IMR-90 (cell line): ENCODE measurements at regions not wholly inside any gene's neighbourhood (a gene's known extent, or its start where the extent isn't known, plus 50 kb on each side); places are given as distances from the start of the nearest gene placed in this dataset.

Source experiments
- ATAC-seq: fragments of 200-7000 bp; cut with Tn5 transposase; 2 replicates; pipeline ENCODE4 v1.9.1; 2020; ENCODE audit warnings: low read depth, mild to moderate bottlenecking, moderate library complexity
- BruUV-seq: library from RNA; stranded (reverse); fragments of 400-500 nt; replicated peaks from 2 replicates; lab custom pipeline; 2021; lab: Mats Ljungman, UMichigan
- CTCF ChIA-PET: fragments of 300-600 bp; formaldehyde crosslinking; extraction: SDS; loops from one replicate; lab custom pipeline; 2021; ENCODE audit warnings: antibody characterized with exemption; lab: Yijun Ruan, JAX
- POLR2A ChIA-PET: fragments of 300-600 bp; sonication (Branson Sonifier 250); formaldehyde crosslinking; loops from one replicate; lab custom pipeline; 2022; ENCODE audit warnings: antibody characterized with exemption; ENCODE audit not compliant: unreplicated experiment; lab: Charles Lee
- DNase-seq: peaks from one replicate; pipeline ENCODE4 v3.0.0; 2013
- H2AFZ ChIP-seq: replicated peaks from 2 replicates; pipeline ENCODE3; 2013; ENCODE audit warnings: low read length, mild to moderate bottlenecking; ENCODE audit not compliant: poor library complexity
- H2AK5ac ChIP-seq: 2 replicates; pipeline ENCODE4 v1.6.1; 2013; ENCODE audit warnings: low read depth, low read length, inconsistent platforms
- H2AK9ac ChIP-seq: replicated peaks from 2 replicates; pipeline ENCODE3; 2013; ENCODE audit warnings: mild to moderate bottlenecking, low read depth, low read length, moderate library complexity; ENCODE audit not compliant: poor library complexity
- H2BK120ac ChIP-seq: 2 replicates; pipeline ENCODE4 v1.6.1; 2013; ENCODE audit warnings: low read depth, low read length, inconsistent platforms
- H2BK15ac ChIP-seq: 3 replicates; pipeline ENCODE4 v1.6.1; 2013; ENCODE audit warnings: low read depth, low read length, inconsistent platforms
- H2BK20ac ChIP-seq: 2 replicates; pipeline ENCODE4 v1.6.1; 2013; ENCODE audit warnings: low read depth, mild to moderate bottlenecking, inconsistent platforms, low read length, moderate library complexity
- H2BK5ac ChIP-seq: 2 replicates; pipeline ENCODE4 v1.6.1; 2013; ENCODE audit warnings: mild to moderate bottlenecking, low read depth, low read length, inconsistent platforms; ENCODE audit not compliant: poor library complexity, severe bottlenecking
- H3K14ac ChIP-seq: replicated peaks from 2 replicates; pipeline ENCODE4 v1.6.1; 2013; ENCODE audit warnings: low read depth, low read length, inconsistent platforms
- H3K18ac ChIP-seq: 2 replicates; pipeline ENCODE4 v1.6.1; 2013; ENCODE audit warnings: low read depth, low read length, control low read depth
- H3K23ac ChIP-seq: 2 replicates; pipeline ENCODE4 v1.6.1; 2013; ENCODE audit warnings: low read depth, low read length, inconsistent platforms
- H3K27ac ChIP-seq: 2 replicates; pipeline ENCODE4 v1.5.1; 2013; ENCODE audit warnings: mild to moderate bottlenecking, control low read depth, low read length; ENCODE audit not compliant: insufficient read depth
- H3K27me3 ChIP-seq: 2 replicates; pipeline ENCODE4 v1.6.1; 2013; ENCODE audit warnings: low read length; ENCODE audit not compliant: control insufficient read depth, insufficient read depth
- H3K36me3 ChIP-seq: 2 replicates; pipeline ENCODE4 v1.6.1; 2013; ENCODE audit warnings: low read length, mixed read lengths; ENCODE audit not compliant: control insufficient read depth, insufficient read depth
- H3K4ac ChIP-seq: 2 replicates; pipeline ENCODE4 v1.6.1; 2013; ENCODE audit warnings: low read depth, low read length, inconsistent platforms
- H3K4me1 ChIP-seq: 2 replicates; pipeline ENCODE4 v1.6.1; 2013; ENCODE audit warnings: low read length, mixed read lengths; ENCODE audit not compliant: control insufficient read depth, insufficient read depth
- H3K4me2 ChIP-seq: 2 replicates; pipeline ENCODE4 v1.6.1; 2013; ENCODE audit warnings: low read depth, mild to moderate bottlenecking, control low read depth, low read length, moderate library complexity
- H3K4me3 ChIP-seq: 2 replicates; pipeline ENCODE4 v1.5.1; 2013; ENCODE audit warnings: low read depth, mild to moderate bottlenecking, control low read depth, low read length, moderate library complexity; ENCODE audit not compliant: insufficient read depth
- H3K56ac ChIP-seq: 2 replicates; pipeline ENCODE4 v1.6.1; 2013; ENCODE audit warnings: low read length, inconsistent platforms; ENCODE audit not compliant: insufficient read depth; ENCODE audit errors: extremely low read depth
- H3K79me1 ChIP-seq, 2 experiments: 2 replicates each; pipeline ENCODE4 v1.6.1; 2013; ENCODE audit warnings: low read length in 2 of 2, inconsistent platforms in 1 of 2, low read depth in 1 of 2
- H3K9ac ChIP-seq: 2 replicates; pipeline ENCODE4 v1.6.1; 2013; ENCODE audit warnings: low read depth, low read length, control low read depth
- H3K9me1 ChIP-seq: 2 replicates; pipeline ENCODE4 v1.6.1; 2013; ENCODE audit warnings: low read length, inconsistent platforms; ENCODE audit not compliant: insufficient read depth
- H3K9me3 ChIP-seq: 2 replicates; pipeline ENCODE4 v1.6.1; 2013; ENCODE audit warnings: low read length; ENCODE audit not compliant: control insufficient read depth, insufficient read depth
- H4K20me1 ChIP-seq: 2 replicates; pipeline ENCODE4 v1.6.1; 2013; ENCODE audit warnings: low read length, inconsistent platforms; ENCODE audit not compliant: insufficient read depth
- H4K5ac ChIP-seq: 2 replicates; pipeline ENCODE4 v1.6.1; 2013; ENCODE audit warnings: mild to moderate bottlenecking, low read depth, low read length, control low read depth
- H4K8ac ChIP-seq, 2 experiments: 2 replicates each; pipeline ENCODE4 v1.6.1; 2013; ENCODE audit warnings: low read depth in 2 of 2, low read length in 2 of 2, control low read depth in 1 of 2, inconsistent platforms in 1 of 2
- H4K91ac ChIP-seq: 2 replicates; pipeline ENCODE4 v1.6.1; 2013; ENCODE audit warnings: low read depth, low read length, inconsistent platforms; ENCODE audit not compliant: insufficient read depth
- CEBPB ChIP-seq: IDR thresholded peaks from 2 replicates; pipeline ENCODE4 v1.6.1; 2012; ENCODE audit warnings: low read depth, low read length, improper control_type of control experiment
- CHD1 ChIP-seq: IDR thresholded peaks from 2 replicates; pipeline ENCODE4 v1.6.1; 2012; ENCODE audit warnings: low read depth, low read length, improper control_type of control experiment
- FOS ChIP-seq: fragments of 150-350 bp; IDR thresholded peaks from 2 replicates; pipeline ENCODE4 v1.6.1; 2016; ENCODE audit warnings: low read depth, low read length
- POLR2A ChIP-seq: IDR thresholded peaks from 2 replicates; pipeline ENCODE4 v1.6.1; 2012; ENCODE audit warnings: mild to moderate bottlenecking, low read depth, low read length
- RAD21 ChIP-seq: IDR thresholded peaks from 2 replicates; pipeline ENCODE4 v1.6.1; 2012; ENCODE audit warnings: low read length, improper control_type of control experiment
- RCOR1 ChIP-seq: IDR thresholded peaks from 2 replicates; pipeline ENCODE4 v1.6.1; 2012; ENCODE audit warnings: mild to moderate bottlenecking, low read length, improper control_type of control experiment; ENCODE audit not compliant: insufficient replicate concordance
- RFX5 ChIP-seq: IDR thresholded peaks from 2 replicates; pipeline ENCODE4 v1.8.0; 2012; ENCODE audit warnings: low read depth, mild to moderate bottlenecking, low read length, moderate library complexity
- SMC3 ChIP-seq: fragments of 150-350 bp; IDR thresholded peaks from 2 replicates; pipeline ENCODE4 v1.6.1; 2016; ENCODE audit warnings: low read depth, mild to moderate bottlenecking, antibody characterized with exemption, low read length, moderate library complexity
- USF2 ChIP-seq: fragments of 150-350 bp; IDR thresholded peaks from 2 replicates; pipeline ENCODE4 v1.6.1; 2017; ENCODE audit warnings: mild to moderate bottlenecking, antibody characterized with exemption, low read length, low read depth
- WGBS, 2 experiments: methylation state at CpG; one replicate each; pipeline versions ENCODE4 v1.1.5 to v1.1.7; 2013; ENCODE audit warnings: missing lambda C conversion rate in 2 of 2; ENCODE audit not compliant: insufficient read length in 1 of 2; ENCODE audit errors: extremely low coverage in 2 of 2; 5-methylcytosine and 5-hydroxymethylcytosine counted together
- dilution Hi-C: fragments of 300-500 bp; cut with HindIII; formaldehyde crosslinking; loops from one replicate; pipeline ENCODE4 v1.14.3; 2018; ENCODE audit warnings: low sequenced_read_pairs; ENCODE audit not compliant: unreplicated experiment
- in situ Hi-C: fragments of 300-500 bp; cut with MboI; formaldehyde crosslinking; loops from 3 replicates; pipeline ENCODE4 v1.14.3; 2019; ENCODE audit warnings: low sequenced_read_pairs, inconsistent platforms, mixed read lengths
- intact Hi-C: fragments of 100-400 bp; cut with micrococcal nuclease; formaldehyde crosslinking; loops from 2 replicates; pipeline ENCODE4 v1.10.0; 2022
- TF ChIP-seq, protein P1 (sequence below): conservative IDR thresholded peaks from 2 replicates; pipeline ENCODE4 v1.5.1; 2012; ENCODE audit warnings: mild to moderate bottlenecking, low read depth, low read length, improper control_type of control experiment
- TF ChIP-seq, protein P2 (sequence below): fragments of 150-350 bp; IDR thresholded peaks from 2 replicates; pipeline ENCODE4 v1.6.1; 2016; ENCODE audit warnings: low read depth, mild to moderate bottlenecking, low read length, moderate library complexity, borderline replicate concordance

DNA sequence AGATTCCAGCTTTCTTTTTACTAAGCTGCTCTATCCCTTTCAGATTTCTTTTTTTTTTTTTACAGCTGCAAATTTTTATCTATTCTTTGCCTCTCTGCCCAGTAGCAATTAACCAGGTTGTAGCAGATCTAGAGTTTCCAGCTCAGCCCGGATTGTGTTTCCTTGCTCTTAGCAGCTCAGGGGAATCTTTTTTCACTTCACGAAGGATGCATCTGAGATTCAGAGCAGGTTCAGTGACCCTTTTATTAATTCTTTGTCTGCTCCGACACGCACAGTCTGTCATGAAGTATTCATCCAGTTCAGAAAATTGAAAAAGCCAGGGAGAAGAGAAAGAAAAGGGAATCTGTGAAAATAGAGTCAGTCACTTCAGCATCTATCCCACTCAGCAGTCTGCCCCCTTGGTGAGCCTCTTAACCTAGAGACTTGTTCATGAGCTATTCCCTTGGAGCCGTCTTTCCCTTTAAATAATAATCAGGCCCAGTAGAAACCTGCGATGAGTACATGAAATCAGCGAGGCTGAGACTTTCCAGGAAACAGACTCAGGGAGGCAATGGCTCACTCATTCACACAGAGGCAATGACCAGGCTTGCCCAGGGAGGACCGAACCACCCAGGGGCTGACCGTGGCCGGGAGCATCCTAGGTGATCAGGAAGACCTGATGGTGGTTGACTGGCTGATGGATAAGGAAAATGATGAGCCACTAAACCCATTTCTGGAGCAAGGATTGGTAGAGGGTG is 103.4 kb upstream of the ITGA6 start:
- H2AK5ac ChIP-seq, result no peak overlapping the region
- DNase-seq (no peak), ATAC-seq (no peak)
- no peak overlapping the region for H2BK20ac ChIP-seq
- 90% methylated on average over 2 of the region's 10 CpGs; no CpG with 5 or more reads in 1 of the 2 experiments for WGBS, 2 experiments
- no peak overlapping the region for H2AK9ac ChIP-seq
- peaks cover 2% of the 10 kb centered on the region; the same call in 1 of the 2 replicates for H3K9me1 ChIP-seq
- H3K4me3 ChIP-seq, result no peak overlapping the region
- no peak overlapping the region for H3K56ac ChIP-seq
- H3K27ac ChIP-seq, result no peak overlapping the region
- H4K8ac ChIP-seq, result no peak overlapping the region
- H4K20me1 ChIP-seq, result no peaks in the 10 kb centered on the region
- in situ Hi-C loops (no loop called here), intact Hi-C loops (no loop called here), dilution Hi-C loops (no loop called here)
- POLR2A ChIA-PET, result no interaction called here
- CTCF ChIA-PET, result no interaction called here
- H3K9ac ChIP-seq, result no peak overlapping the region
- H3K9me3 ChIP-seq, result no peaks in the 10 kb centered on the region
- H2AFZ ChIP-seq, result no peak overlapping the region
- H3K4me2 ChIP-seq, result no peak overlapping the region
- H2BK15ac ChIP-seq, result no peak overlapping the region
- no peak overlapping the region for H3K4ac ChIP-seq
- peaks cover 5% of the 10 kb centered on the region; the same call in 1 of the 2 replicates for H3K4me1 ChIP-seq
- no peak overlapping the region for H4K91ac ChIP-seq
- H2BK5ac ChIP-seq, result no peak overlapping the region
- TF ChIP-seq CEBPB, result no peak
- no peak for TF ChIP-seq RFX5
- TF ChIP-seq, protein P1, sequence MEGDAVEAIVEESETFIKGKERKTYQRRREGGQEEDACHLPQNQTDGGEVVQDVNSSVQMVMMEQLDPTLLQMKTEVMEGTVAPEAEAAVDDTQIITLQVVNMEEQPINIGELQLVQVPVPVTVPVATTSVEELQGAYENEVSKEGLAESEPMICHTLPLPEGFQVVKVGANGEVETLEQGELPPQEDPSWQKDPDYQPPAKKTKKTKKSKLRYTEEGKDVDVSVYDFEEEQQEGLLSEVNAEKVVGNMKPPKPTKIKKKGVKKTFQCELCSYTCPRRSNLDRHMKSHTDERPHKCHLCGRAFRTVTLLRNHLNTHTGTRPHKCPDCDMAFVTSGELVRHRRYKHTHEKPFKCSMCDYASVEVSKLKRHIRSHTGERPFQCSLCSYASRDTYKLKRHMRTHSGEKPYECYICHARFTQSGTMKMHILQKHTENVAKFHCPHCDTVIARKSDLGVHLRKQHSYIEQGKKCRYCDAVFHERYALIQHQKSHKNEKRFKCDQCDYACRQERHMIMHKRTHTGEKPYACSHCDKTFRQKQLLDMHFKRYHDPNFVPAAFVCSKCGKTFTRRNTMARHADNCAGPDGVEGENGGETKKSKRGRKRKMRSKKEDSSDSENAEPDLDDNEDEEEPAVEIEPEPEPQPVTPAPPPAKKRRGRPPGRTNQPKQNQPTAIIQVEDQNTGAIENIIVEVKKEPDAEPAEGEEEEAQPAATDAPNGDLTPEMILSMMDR, result no peak
- no peak for TF ChIP-seq USF2
- TF ChIP-seq CHD1, result no peak
- TF ChIP-seq POLR2A, result no peak
- TF ChIP-seq SMC3, result no peak
- TF ChIP-seq FOS, result no peak
- no peak for TF ChIP-seq RAD21
- no peak for TF ChIP-seq RCOR1
- TF ChIP-seq, protein P2, sequence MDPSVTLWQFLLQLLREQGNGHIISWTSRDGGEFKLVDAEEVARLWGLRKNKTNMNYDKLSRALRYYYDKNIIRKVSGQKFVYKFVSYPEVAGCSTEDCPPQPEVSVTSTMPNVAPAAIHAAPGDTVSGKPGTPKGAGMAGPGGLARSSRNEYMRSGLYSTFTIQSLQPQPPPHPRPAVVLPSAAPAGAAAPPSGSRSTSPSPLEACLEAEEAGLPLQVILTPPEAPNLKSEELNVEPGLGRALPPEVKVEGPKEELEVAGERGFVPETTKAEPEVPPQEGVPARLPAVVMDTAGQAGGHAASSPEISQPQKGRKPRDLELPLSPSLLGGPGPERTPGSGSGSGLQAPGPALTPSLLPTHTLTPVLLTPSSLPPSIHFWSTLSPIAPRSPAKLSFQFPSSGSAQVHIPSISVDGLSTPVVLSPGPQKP, result no peak
- no peaks in the 10 kb centered on the region for H3K27me3 ChIP-seq
- no peaks in the 10 kb centered on the region for H3K79me1 ChIP-seq
- H4K5ac ChIP-seq, result no peak overlapping the region
- no TSS peak for BruUV-seq
- H3K36me3 ChIP-seq, result no peaks in the 10 kb centered on the region
- no peak overlapping the region for H3K14ac ChIP-seq
- H3K18ac ChIP-seq, result no peak overlapping the region
- H3K23ac ChIP-seq, result no peak overlapping the region
- H2BK120ac ChIP-seq, result no peak overlapping the region
